Endothelial cell of umbilical vein (primary cell): ENCODE measurements at regions not wholly inside any gene's neighbourhood (a gene's known extent, or its start where the extent isn't known, plus 50 kb on each side); places are given as distances from the start of the nearest gene placed in this dataset.

Experiments
- CTCF ChIP-seq, 2 donors: IDR thresholded peaks; 1 replicate in 1 of 2; 2 replicates in 1 of 2; pipeline ENCODE4 v1.5.1; 2011; ENCODE audit warnings: low read length in 2 of 2, mild to moderate bottlenecking in 2 of 2, moderate library complexity in 2 of 2, control low read depth in 1 of 2, inconsistent platforms in 1 of 2, low read depth in 1 of 2; ENCODE audit not compliant: insufficient read depth in 1 of 2; ENCODE audit errors: extremely low read depth in 1 of 2
- EZH2 ChIP-seq: IDR thresholded peaks from 2 replicates; pipeline ENCODE4 v1.6.1; 2012; ENCODE audit warnings: borderline replicate concordance, low read depth, mild to moderate bottlenecking, moderate library complexity, low read length, inconsistent platforms; ENCODE audit not compliant: severe bottlenecking
- JUN ChIP-seq: IDR thresholded peaks from 2 replicates; pipeline ENCODE4 v1.6.1; 2011; ENCODE audit warnings: borderline replicate concordance, low read depth; ENCODE audit not compliant: insufficient read length, insufficient read depth
- MAX ChIP-seq: IDR thresholded peaks from 2 replicates; pipeline ENCODE4 v1.6.1; 2011; ENCODE audit not compliant: insufficient read depth, insufficient read length
- MYC ChIP-seq: IDR thresholded peaks from one replicate; pipeline ENCODE4 v1.6.1; 2011; ENCODE audit warnings: mild to moderate bottlenecking, low read depth, low read length
- POLR2A ChIP-seq: IDR thresholded peaks from 2 replicates; pipeline ENCODE4 v1.6.1; 2012; ENCODE audit warnings: low read depth, mild to moderate bottlenecking, control low read depth, low read length
- POLR2AphosphoS5 ChIP-seq: IDR thresholded peaks from 2 replicates; pipeline ENCODE4 v1.6.1; 2012; ENCODE audit warnings: low read depth, mild to moderate bottlenecking, control low read depth, low read length, moderate library complexity; ENCODE audit not compliant: insufficient read depth

GRCh38 chr3:74343391-74343790 lies 271.1 kb downstream of the CNTN3 start:
- TF ChIP-seq JUN (no peak), CTCF (IDR thresholded peaks at IDR 0.05; ENCODE audit: extremely low read depth in 1 of 2, insufficient read depth in 1 of 2, low read depth in 1 of 2, low read length in 2 of 2) (no peak), EZH2 (no peak), MAX (no peak), POLR2AphosphoS5 (no peak), MYC (no peak), POLR2A (no peak)
